ENCODE measurements at regions not wholly inside any gene's neighbourhood (a gene's known extent, or its start where the extent isn't known, plus 50 kb on each side); places are given as distances from the start of the nearest gene placed in this dataset.
"Not testable (repeated sequence)": the region's sequence is repeated elsewhere in the genome, so short reads cannot be mapped to it uniquely, and the experiment has no call there.

GRCh38 chr10:123331438-123331837, 177.2 kb downstream of the BUB3 start:
- Mint-ChIP-seq H3K4me3 (no peak overlapping the region), H3K9me3 (no peaks in the 10 kb centered on the region)

GRCh38 chr10:123346581-123346980, 192.4 kb downstream of the BUB3 start:
- intact Hi-C loops (cut with micrococcal nuclease) = no loop called here
- H3K27me3 Mint-ChIP-seq (ENCODE audit: insufficient read depth) = peaks cover 7% of the 10 kb centered on the region
- no peak for DNase-seq (ENCODE audit: low spot score)
- no peak overlapping the region for H3K4me3 Mint-ChIP-seq
- H3K9me3 Mint-ChIP-seq = no peaks in the 10 kb centered on the region
- no peaks in the 10 kb centered on the region for H3K4me1 Mint-ChIP-seq (ENCODE audit: low read depth)
- H3K36me3 Mint-ChIP-seq (ENCODE audit: low read depth) = no peaks in the 10 kb centered on the region
- H3K27ac Mint-ChIP-seq = no peak overlapping the region

More at GRCh38 chr10:123331438-123331837, 177.2 kb downstream of the BUB3 start:
- H3K4me1 Mint-ChIP-seq (ENCODE audit: low read depth) = no peaks in the 10 kb centered on the region
- no peaks in the 10 kb centered on the region for H3K36me3 Mint-ChIP-seq (ENCODE audit: low read depth)
- no peak for DNase-seq (ENCODE audit: low spot score)
- intact Hi-C loops (cut with micrococcal nuclease) = no loop called here
- H3K27ac Mint-ChIP-seq = no peak overlapping the region
- H3K27me3 Mint-ChIP-seq (ENCODE audit: insufficient read depth) = no peaks in the 10 kb centered on the region

GRCh38 chr10:123348691-123349572, 194.7 kb downstream of the BUB3 start:
- intact Hi-C loops (cut with micrococcal nuclease) = no loop called here

GRCh38 chr10:123351715-123352114, 197.5 kb downstream of the BUB3 start:
- no peaks in the 10 kb centered on the region for H3K9me3 Mint-ChIP-seq
- no peaks in the 10 kb centered on the region for H3K4me1 Mint-ChIP-seq (ENCODE audit: low read depth)
- H3K27ac Mint-ChIP-seq = no peak overlapping the region
- no peak overlapping the region for H3K4me3 Mint-ChIP-seq
- no peaks in the 10 kb centered on the region for H3K36me3 Mint-ChIP-seq (ENCODE audit: low read depth)
- no peak for DNase-seq (ENCODE audit: low spot score)
- intact Hi-C loops (cut with micrococcal nuclease) = no loop called here
- H3K27me3 Mint-ChIP-seq (ENCODE audit: insufficient read depth) = peaks cover 4% of the 10 kb centered on the region

More at GRCh38 chr10:123348691-123349572, 194.7 kb downstream of the BUB3 start:
- no peak for DNase-seq (ENCODE audit: low spot score)
- H3K4me1 Mint-ChIP-seq (ENCODE audit: low read depth) = no peaks in the 10 kb centered on the region
- H3K36me3 Mint-ChIP-seq (ENCODE audit: low read depth) = no peaks in the 10 kb centered on the region
- H3K27ac Mint-ChIP-seq = no peak overlapping the region
- H3K4me3 Mint-ChIP-seq = no peak overlapping the region
- H3K27me3 Mint-ChIP-seq (ENCODE audit: insufficient read depth) = peaks cover 4% of the 10 kb centered on the region
- no peaks in the 10 kb centered on the region for H3K9me3 Mint-ChIP-seq

GRCh38 chr10:123354521-123354920, 200.3 kb downstream of the BUB3 start:
- intact Hi-C loops (cut with micrococcal nuclease) = no loop called here
- Mint-ChIP-seq H3K36me3 (ENCODE audit: low read depth) (no peaks in the 10 kb centered on the region), H3K27ac (no peak overlapping the region)

GRCh38 chr10:123355748-123356481, 201.7 kb downstream of the BUB3 start:
- no peak for DNase-seq (ENCODE audit: low spot score)
- Mint-ChIP-seq H3K4me1 (ENCODE audit: low read depth) (no peaks in the 10 kb centered on the region), H3K27ac (no peak overlapping the region), H3K36me3 (ENCODE audit: low read depth) (no peaks in the 10 kb centered on the region), H3K27me3 (ENCODE audit: insufficient read depth) (peaks cover 4% of the 10 kb centered on the region), H3K4me3 (no peak overlapping the region), H3K9me3 (no peaks in the 10 kb centered on the region)
- intact Hi-C loops (cut with micrococcal nuclease) = no loop called here

More at GRCh38 chr10:123354521-123354920, 200.3 kb downstream of the BUB3 start:
- Mint-ChIP-seq H3K4me3 (no peak overlapping the region), H3K4me1 (ENCODE audit: low read depth) (no peaks in the 10 kb centered on the region), H3K27me3 (ENCODE audit: insufficient read depth) (peaks cover 4% of the 10 kb centered on the region), H3K9me3 (no peaks in the 10 kb centered on the region)
- no peak for DNase-seq (ENCODE audit: low spot score)

GRCh38 chr10:123356799-123357198, 202.6 kb downstream of the BUB3 start:
- Mint-ChIP-seq H3K9me3 (no peaks in the 10 kb centered on the region), H3K4me1 (ENCODE audit: low read depth) (no peaks in the 10 kb centered on the region), H3K4me3 (no peak overlapping the region), H3K27me3 (ENCODE audit: insufficient read depth) (peaks cover 4% of the 10 kb centered on the region), H3K36me3 (ENCODE audit: low read depth) (no peaks in the 10 kb centered on the region), H3K27ac (no peak overlapping the region)
- no peak for DNase-seq (ENCODE audit: low spot score)
- intact Hi-C loops (cut with micrococcal nuclease) = no loop called here

- Mint-ChIP-seq H3K27me3 (ENCODE audit: insufficient read depth) (peaks cover 4% of the 10 kb centered on the region), H3K4me1 (ENCODE audit: low read depth) (no peaks in the 10 kb centered on the region), H3K9me3 (no peaks in the 10 kb centered on the region), H3K4me3 (no peak overlapping the region), H3K27ac (no peak overlapping the region), H3K36me3 (ENCODE audit: low read depth) (no peaks in the 10 kb centered on the region)
- no peak for DNase-seq (ENCODE audit: low spot score)
- intact Hi-C loops (cut with micrococcal nuclease) = no loop called here
Measured at GRCh38 chr10:123357421-123357930, 203.3 kb downstream of the BUB3 start.

- Mint-ChIP-seq H3K4me1 (ENCODE audit: low read depth) (no peaks in the 10 kb centered on the region), H3K27ac (no peak overlapping the region), H3K4me3 (no peak overlapping the region), H3K27me3 (ENCODE audit: insufficient read depth) (peaks cover 4% of the 10 kb centered on the region), H3K36me3 (ENCODE audit: low read depth) (no peaks in the 10 kb centered on the region), H3K9me3 (no peaks in the 10 kb centered on the region)
- no peak for DNase-seq (ENCODE audit: low spot score)
- intact Hi-C loops (cut with micrococcal nuclease) = no loop called here
Measured at GRCh38 chr10:123359539-123359938, 205.3 kb downstream of the BUB3 start.

- Mint-ChIP-seq H3K36me3 (ENCODE audit: low read depth) (no peaks in the 10 kb centered on the region), H3K4me3 (no peak overlapping the region), H3K9me3 (no peaks in the 10 kb centered on the region), H3K27ac (no peak overlapping the region), H3K4me1 (ENCODE audit: low read depth) (no peaks in the 10 kb centered on the region), H3K27me3 (ENCODE audit: insufficient read depth) (peaks cover 2% of the 10 kb centered on the region)
- no peak for DNase-seq (ENCODE audit: low spot score)
- intact Hi-C loops (cut with micrococcal nuclease) = no loop called here
Measured at GRCh38 chr10:123361832-123362231, 207.6 kb downstream of the BUB3 start.

- Mint-ChIP-seq H3K27me3 (ENCODE audit: insufficient read depth) (no peaks in the 10 kb centered on the region), H3K9me3 (no peaks in the 10 kb centered on the region), H3K4me3 (no peak overlapping the region), H3K36me3 (ENCODE audit: low read depth) (no peaks in the 10 kb centered on the region), H3K4me1 (ENCODE audit: low read depth) (no peaks in the 10 kb centered on the region), H3K27ac (no peak overlapping the region)
- intact Hi-C loops (cut with micrococcal nuclease) = no loop called here
- DNase-seq (ENCODE audit: low spot score) = no peak
Measured at GRCh38 chr10:123367195-123367594, 213.0 kb downstream of the BUB3 start.

GRCh38 chr10:123371626-123372025, 217.4 kb downstream of the BUB3 start:
- intact Hi-C loops (cut with micrococcal nuclease); H3K9me3 Mint-ChIP-seq; H3K4me1 Mint-ChIP-seq (ENCODE audit: low read depth); H3K27me3 Mint-ChIP-seq (ENCODE audit: insufficient read depth); H3K27ac Mint-ChIP-seq; DNase-seq (ENCODE audit: low spot score); H3K36me3 Mint-ChIP-seq (ENCODE audit: low read depth); H3K4me3 Mint-ChIP-seq: not testable (repeated sequence)

- H3K27ac Mint-ChIP-seq = no peak overlapping the region
- H3K36me3 Mint-ChIP-seq (ENCODE audit: low read depth) = no peaks in the 10 kb centered on the region
- DNase-seq (ENCODE audit: low spot score) = no peak
- H3K4me1 Mint-ChIP-seq (ENCODE audit: low read depth) = no peaks in the 10 kb centered on the region
- H3K4me3 Mint-ChIP-seq = no peak overlapping the region
- no peaks in the 10 kb centered on the region for H3K9me3 Mint-ChIP-seq
- intact Hi-C loops (cut with micrococcal nuclease) = no loop called here
- H3K27me3 Mint-ChIP-seq (ENCODE audit: insufficient read depth) = no peaks in the 10 kb centered on the region
Measured at GRCh38 chr10:123373591-123373990, 219.4 kb downstream of the BUB3 start.
